ENCODE measurements at regions not wholly inside any gene's neighbourhood (a gene's known extent, or its start where the extent isn't known, plus 50 kb on each side); places are given as distances from the start of the nearest gene placed in this dataset.

DNA sequence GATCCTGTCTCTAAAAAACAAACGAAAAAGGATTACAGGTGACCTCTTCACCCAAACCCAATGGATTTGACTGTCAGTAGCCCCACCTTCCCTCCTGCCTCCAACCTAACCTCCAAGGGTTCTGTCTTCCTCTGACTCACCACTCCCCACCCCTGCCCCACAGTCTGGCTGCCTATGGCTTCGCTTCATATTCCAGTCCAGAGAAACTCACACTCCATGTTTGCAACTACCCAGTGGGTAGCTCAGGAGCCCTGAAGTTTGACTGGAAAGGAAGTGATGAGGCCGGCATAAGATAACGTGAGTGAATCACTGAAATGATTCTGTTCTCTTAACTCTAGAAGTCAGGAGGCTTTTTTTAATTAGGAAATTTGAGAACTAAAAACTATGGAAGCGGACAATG is 303.9 kb downstream of the FOXO1 start:
- no peak for TF ChIP-seq POLR2A (IDR thresholded peaks at IDR 0.05)
- no peak for TF ChIP-seq CTCF (IDR thresholded peaks at IDR 0.05)
- H3K4me1 ChIP-seq, result no peaks in the 10 kb centered on the region
- H3K36me3 ChIP-seq, result no peaks in the 10 kb centered on the region
- no peaks in the 10 kb centered on the region for H3K27me3 ChIP-seq
- DNase-seq, result no peak
- no peak overlapping the region for H3K4me3 ChIP-seq
- no peaks in the 10 kb centered on the region for H3K9me3 ChIP-seq
- no peak overlapping the region for H3K27ac ChIP-seq

DNA sequence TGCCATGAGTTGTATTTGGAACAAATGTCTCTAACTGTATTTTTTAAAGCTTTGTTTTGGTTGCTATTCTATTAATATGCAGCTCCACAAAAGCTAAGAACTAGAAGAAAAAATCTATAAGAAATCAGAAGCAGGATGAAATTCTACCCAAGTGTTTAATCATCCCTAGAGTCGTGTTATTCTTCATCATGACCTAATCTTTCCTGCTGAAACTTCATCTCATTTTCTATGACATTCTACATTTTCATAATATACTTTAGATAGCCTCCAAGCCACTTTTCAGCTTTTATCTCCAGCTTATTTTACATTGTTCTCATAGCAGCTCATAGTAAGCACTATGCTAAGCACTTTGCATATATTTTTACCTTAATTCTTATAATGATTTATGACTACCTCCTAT is 302.8 kb downstream of the FOXO1 start:
- no peaks in the 10 kb centered on the region for H3K4me1 ChIP-seq
- H3K27ac ChIP-seq, result no peak overlapping the region
- H3K4me3 ChIP-seq, result no peak overlapping the region
- no peaks in the 10 kb centered on the region for H3K9me3 ChIP-seq
- no peaks in the 10 kb centered on the region for H3K36me3 ChIP-seq
- no peak for DNase-seq
- no peaks in the 10 kb centered on the region for H3K27me3 ChIP-seq
- TF ChIP-seq POLR2A (IDR thresholded peaks at IDR 0.05), result no peak
- no peak for TF ChIP-seq CTCF (IDR thresholded peaks at IDR 0.05)

DNA sequence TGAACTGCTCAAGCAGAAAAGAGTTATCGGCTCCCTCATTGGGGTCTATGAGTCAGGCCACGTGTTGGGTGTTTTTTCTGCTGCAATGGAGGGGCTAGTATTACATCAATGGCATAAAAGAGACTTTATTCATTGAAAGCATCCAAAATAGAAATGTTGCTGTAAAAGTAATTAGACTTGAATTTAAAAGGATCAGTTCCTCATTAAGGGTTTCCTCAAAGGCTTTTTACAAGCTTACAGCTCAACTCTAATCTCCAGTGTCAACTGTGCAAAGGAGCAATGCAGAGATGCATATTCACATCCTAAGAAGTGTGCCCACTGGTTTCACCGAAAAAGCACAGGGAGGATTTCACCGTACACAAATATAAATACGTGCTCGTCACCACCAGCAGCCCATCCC is 300.3 kb downstream of the FOXO1 start:
- DNase-seq, result no peak
- no peaks in the 10 kb centered on the region for H3K4me1 ChIP-seq
- no peaks in the 10 kb centered on the region for H3K27me3 ChIP-seq
- H3K4me3 ChIP-seq, result no peak overlapping the region
- H3K9me3 ChIP-seq, result no peaks in the 10 kb centered on the region
- no peak for TF ChIP-seq POLR2A (IDR thresholded peaks at IDR 0.05)
- TF ChIP-seq CTCF (IDR thresholded peaks at IDR 0.05), result no peak
- H3K27ac ChIP-seq, result no peak overlapping the region
- no peaks in the 10 kb centered on the region for H3K36me3 ChIP-seq

GRCh38 chr13:40368127-40368891 is 298.1 kb downstream of the FOXO1 start:
- no peaks in the 10 kb centered on the region for H3K27me3 ChIP-seq
- H3K9me3 ChIP-seq, result no peaks in the 10 kb centered on the region
- no peak for DNase-seq
- TF ChIP-seq CTCF (IDR thresholded peaks at IDR 0.05) (no peak), POLR2A (IDR thresholded peaks at IDR 0.05) (no peak)
- H3K4me1 ChIP-seq, result no peaks in the 10 kb centered on the region
- no peaks in the 10 kb centered on the region for H3K36me3 ChIP-seq
- no peak overlapping the region for H3K4me3 ChIP-seq
- H3K27ac ChIP-seq, result peak overlapping the region in 1 of 4 donors; percentile 10

- Histone ChIP-seq H3K27me3 (no peaks in the 10 kb centered on the region), H3K36me3 (no peaks in the 10 kb centered on the region)
- TF ChIP-seq CTCF (IDR thresholded peaks at IDR 0.05) (no peak), POLR2A (IDR thresholded peaks at IDR 0.05) (no peak)
Measured at GRCh38 chr13:40370661-40371060, 295.8 kb downstream of the FOXO1 start.

More at GRCh38 chr13:40370661-40371060, 295.8 kb downstream of the FOXO1 start:
- H3K9me3 ChIP-seq, result no peaks in the 10 kb centered on the region
- H3K4me1 ChIP-seq, result no peaks in the 10 kb centered on the region
- DNase-seq, result no peak
- H3K27ac ChIP-seq, result no peak overlapping the region
- no peak overlapping the region for H3K4me3 ChIP-seq

Data from Peyer's patch (tissue), 4 donors.